Neuron (in vitro differentiated cells): ENCODE measurements at regions not wholly inside any gene's neighbourhood (a gene's known extent, or its start where the extent isn't known, plus 50 kb on each side); places are given as distances from the start of the nearest gene placed in this dataset.

Experiments used
- H2AFZ ChIP-seq: one replicate; pipeline ENCODE4 v1.6.1; 2013; ENCODE audit warnings: low read depth, mild to moderate bottlenecking, inconsistent platforms, low read length, moderate library complexity
- H3K27me3 ChIP-seq: one replicate; pipeline ENCODE4 v1.6.1; 2013; ENCODE audit warnings: low read length; ENCODE audit not compliant: insufficient read depth
- H3K36me3 ChIP-seq: one replicate; pipeline ENCODE4 v1.6.1; 2013; ENCODE audit warnings: low read length; ENCODE audit not compliant: insufficient read depth
- H3K4me1 ChIP-seq: one replicate; pipeline ENCODE4 v1.6.1; 2013; ENCODE audit warnings: low read length; ENCODE audit not compliant: insufficient read depth
- H3K4me3 ChIP-seq: 2 replicates; pipeline ENCODE4 v1.5.1; 2013; ENCODE audit warnings: mild to moderate bottlenecking, low read length, moderate library complexity
- H3K9me3 ChIP-seq: one replicate; pipeline ENCODE4 v1.6.1; 2013; ENCODE audit warnings: low read length

DNA sequence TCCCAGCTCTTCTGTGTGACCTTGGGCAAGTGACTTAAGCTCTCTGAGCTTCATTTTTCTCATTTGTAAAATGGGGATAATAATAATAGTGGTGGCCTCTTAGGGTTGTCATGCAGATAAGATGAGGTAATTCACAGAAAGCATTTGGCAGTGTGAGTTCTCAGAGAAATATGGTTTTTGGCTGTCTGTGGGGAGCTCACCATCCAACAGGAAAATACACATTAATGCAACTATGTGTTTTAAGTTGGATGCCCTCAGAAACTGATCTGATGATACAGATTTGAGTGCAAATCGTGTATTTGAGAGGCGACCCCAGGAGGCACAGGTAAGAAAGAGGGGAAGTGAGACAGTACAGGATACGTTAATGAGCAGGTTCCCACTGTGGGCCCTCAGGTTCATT is 56.1 kb upstream of the SPRED2 start:
- Histone ChIP-seq H3K4me1 (no peaks in the 10 kb centered on the region), H3K9me3 (peaks cover 17% of the 10 kb centered on the region), H3K27me3 (no peaks in the 10 kb centered on the region), H3K4me3 (no peak overlapping the region), H3K36me3 (no peaks in the 10 kb centered on the region), H2AFZ (no peak overlapping the region)

DNA sequence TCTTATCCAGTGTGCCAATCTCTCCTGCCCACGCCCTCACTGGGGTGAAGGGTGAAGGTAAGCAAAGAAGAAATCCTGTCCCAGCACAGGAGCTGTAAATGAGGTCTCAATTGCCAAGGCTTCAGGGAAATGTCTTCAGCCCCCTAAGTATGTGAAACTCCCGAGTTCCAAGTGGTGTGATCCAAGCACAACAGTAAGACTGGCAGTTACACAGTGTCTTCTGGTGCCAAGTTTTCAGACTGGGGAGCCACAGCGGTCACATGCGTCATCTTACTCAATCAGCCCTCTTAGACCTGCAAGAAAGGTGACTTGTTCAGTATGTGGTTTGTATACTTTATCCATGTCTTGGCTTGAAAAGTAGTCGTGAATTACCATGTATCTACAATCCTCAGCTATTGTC is 55.0 kb upstream of the SPRED2 start:
- Histone ChIP-seq H3K4me3 (no peak overlapping the region), H3K9me3 (peaks cover 17% of the 10 kb centered on the region), H3K4me1 (no peaks in the 10 kb centered on the region), H2AFZ (no peak overlapping the region), H3K36me3 (no peaks in the 10 kb centered on the region), H3K27me3 (no peaks in the 10 kb centered on the region)

DNA sequence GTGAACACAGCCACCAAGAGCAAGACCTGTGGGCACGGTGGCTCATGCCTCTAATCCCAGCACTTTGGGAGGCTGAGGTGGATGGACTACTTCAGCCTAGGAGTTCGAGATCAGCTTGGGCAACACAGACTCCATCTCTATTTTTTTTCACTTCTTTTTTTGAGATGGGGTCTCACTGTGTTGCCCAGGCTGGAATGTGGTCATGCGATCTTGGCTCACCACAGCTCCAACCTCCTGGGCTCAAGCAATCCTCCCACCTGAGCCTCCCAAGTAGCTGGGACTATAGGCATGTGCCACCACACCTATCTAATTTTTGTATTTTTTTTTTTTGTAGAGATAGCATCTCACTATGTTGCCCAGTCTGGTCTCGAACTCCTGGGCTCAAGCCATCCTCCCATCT is 54.4 kb upstream of the SPRED2 start:
- H2AFZ ChIP-seq = no peak overlapping the region
- no peaks in the 10 kb centered on the region for H3K36me3 ChIP-seq
- H3K4me1 ChIP-seq = no peaks in the 10 kb centered on the region
- H3K4me3 ChIP-seq = no peak overlapping the region
- peaks cover 17% of the 10 kb centered on the region for H3K9me3 ChIP-seq
- no peaks in the 10 kb centered on the region for H3K27me3 ChIP-seq

DNA sequence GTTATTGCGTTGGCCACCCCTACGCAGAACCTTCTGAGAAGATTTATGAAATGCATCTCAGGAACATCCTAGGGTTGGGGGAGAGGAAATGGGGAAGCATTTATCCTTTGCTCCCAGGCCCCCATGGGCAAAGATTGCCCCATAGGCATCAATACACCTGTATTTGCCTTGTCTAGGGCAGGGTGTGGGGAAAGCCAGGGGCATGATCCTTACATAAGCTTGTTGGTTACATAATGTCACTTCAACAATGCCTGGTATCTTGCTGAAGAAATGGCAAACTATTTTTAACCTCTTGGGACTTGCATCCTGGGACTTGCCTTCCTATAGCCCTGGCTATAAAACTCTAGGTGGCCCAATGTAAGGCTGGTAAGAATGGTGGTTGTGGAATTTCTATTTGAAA is 53.9 kb upstream of the SPRED2 start:
- Histone ChIP-seq H3K27me3 (no peaks in the 10 kb centered on the region), H3K4me3 (no peak overlapping the region), H2AFZ (no peak overlapping the region), H3K36me3 (no peaks in the 10 kb centered on the region), H3K4me1 (no peaks in the 10 kb centered on the region), H3K9me3 (peaks cover 17% of the 10 kb centered on the region)

DNA sequence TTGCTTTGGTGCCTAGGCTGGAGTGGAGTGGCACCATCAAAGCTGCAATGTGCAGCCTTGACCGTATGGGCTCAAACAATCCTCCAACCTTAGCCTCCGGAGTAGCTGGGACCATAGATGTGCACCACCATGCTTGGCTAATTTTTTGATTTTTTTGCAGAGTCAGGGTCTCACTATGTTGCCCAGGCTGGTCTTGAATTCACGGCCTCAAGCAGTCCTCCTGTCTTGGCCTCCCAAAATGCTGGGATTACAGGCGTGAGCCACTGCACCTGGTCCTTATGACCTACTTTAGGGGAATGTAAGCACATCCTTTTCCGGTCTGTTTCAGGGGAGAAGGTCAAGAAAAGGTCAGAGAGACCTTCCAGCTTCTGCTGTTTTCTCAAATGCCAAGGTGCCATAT is 53.4 kb upstream of the SPRED2 start:
- no peaks in the 10 kb centered on the region for H3K4me1 ChIP-seq
- no peak overlapping the region for H2AFZ ChIP-seq
- no peak overlapping the region for H3K4me3 ChIP-seq
- no peaks in the 10 kb centered on the region for H3K27me3 ChIP-seq
- H3K36me3 ChIP-seq = no peaks in the 10 kb centered on the region
- H3K9me3 ChIP-seq = peaks cover 17% of the 10 kb centered on the region

DNA sequence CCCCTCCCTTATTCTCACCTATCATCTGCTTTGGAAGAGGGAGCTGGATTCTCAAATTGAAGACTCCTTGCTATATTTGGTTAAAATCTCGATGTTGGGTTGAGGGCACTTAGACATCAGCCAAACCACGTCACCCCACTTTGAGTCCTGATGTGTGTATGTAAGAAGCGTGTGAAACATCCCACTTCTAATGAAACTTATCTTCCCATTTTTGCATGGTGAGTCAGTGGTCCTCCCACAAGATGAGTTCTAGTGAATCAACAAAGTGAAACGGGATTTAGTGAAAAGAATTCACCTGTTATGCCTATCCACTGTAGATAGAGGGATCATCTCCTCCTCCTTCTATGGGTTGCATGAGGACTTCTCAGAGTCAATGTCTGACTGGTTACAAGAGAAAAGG is 51.4 kb upstream of the SPRED2 start:
- H2AFZ ChIP-seq = no peak overlapping the region
- H3K9me3 ChIP-seq = peaks cover 13% of the 10 kb centered on the region
- no peak overlapping the region for H3K4me3 ChIP-seq
- no peaks in the 10 kb centered on the region for H3K27me3 ChIP-seq
- H3K4me1 ChIP-seq = peaks cover 7% of the 10 kb centered on the region
- H3K36me3 ChIP-seq = no peaks in the 10 kb centered on the region

DNA sequence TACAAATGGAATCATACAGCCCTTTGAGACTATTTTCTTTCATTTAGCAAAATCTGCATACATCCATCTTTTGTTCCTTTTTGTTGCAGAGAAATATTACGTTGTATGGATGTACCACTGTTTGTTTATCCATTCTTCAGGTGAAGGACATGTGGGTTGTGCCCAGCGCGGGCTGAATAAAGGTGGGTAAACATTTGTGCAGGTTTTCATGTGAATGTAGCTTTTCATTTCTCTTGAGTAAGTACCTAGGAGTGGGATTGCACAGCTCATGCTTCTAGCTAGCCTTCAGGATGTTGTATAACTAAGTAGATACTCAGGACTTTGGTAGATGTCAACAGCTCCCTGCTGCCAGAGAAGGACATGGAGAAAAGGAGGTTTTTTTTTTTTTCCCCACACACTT is 50.6 kb upstream of the SPRED2 start:
- Histone ChIP-seq H3K4me3 (no peak overlapping the region), H3K9me3 (peaks cover 10% of the 10 kb centered on the region), H3K27me3 (no peaks in the 10 kb centered on the region), H3K36me3 (no peaks in the 10 kb centered on the region), H2AFZ (no peak overlapping the region), H3K4me1 (peaks cover 7% of the 10 kb centered on the region)
